CD1c-positive myeloid dendritic cell (primary cell): ENCODE measurements at regions not wholly inside any gene's neighbourhood (a gene's known extent, or its start where the extent isn't known, plus 50 kb on each side); places are given as distances from the start of the nearest gene placed in this dataset.
"Not testable (repeated sequence)": the region's sequence is repeated elsewhere in the genome, so short reads cannot be mapped to it uniquely, and the experiment has no call there.

ENCODE experiments used
- DNase-seq: peaks from one replicate; pipeline ENCODE4 v3.0.0-alpha.2; 2016; ENCODE audit errors: extremely low spot score

DNA sequence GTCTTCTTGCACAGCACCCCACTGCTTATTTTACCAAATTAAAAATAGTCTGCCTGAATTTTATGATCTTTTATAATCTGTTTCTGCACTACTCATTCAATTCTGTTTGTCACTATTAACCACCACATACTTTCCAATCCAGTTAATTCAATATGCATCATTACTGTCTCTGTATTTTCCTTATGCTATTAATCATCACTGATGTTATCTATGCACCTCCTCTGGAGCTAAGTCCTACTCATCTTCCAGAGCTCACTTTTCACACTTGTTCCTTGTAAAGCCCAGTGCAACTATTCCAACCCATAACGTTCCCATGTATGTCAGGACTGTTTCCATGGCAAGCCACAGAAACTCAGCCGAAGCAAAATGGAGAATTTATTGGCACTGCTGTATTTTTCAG is 713.6 kb downstream of the PLCL1 start:
- no peak for DNase-seq

- DNase-seq = not testable (repeated sequence)
These were observed 704.2 kb downstream of the PLCL1 start for GRCh38 chr2:198508610-198509009.

DNA sequence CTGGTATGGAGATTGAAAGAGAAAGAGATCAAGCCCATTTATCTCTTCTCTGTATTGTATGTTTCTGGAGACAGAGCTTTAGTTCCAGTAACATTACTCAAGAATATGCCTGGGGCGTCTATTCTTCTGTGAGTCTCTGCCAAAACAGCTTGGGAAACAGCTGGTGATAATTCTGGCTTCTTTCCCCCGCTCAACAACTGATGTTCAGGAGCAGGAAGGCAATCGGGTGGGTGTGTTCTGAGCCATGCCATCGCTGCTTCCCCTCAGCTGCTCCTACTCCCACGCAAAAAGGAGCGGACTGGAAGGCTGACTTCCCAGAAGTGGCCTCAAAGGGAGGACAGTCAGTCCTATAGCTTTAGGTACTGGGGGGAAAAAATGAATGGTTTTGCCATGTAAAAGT is 695.1 kb downstream of the PLCL1 start:
- no peak for DNase-seq

DNA sequence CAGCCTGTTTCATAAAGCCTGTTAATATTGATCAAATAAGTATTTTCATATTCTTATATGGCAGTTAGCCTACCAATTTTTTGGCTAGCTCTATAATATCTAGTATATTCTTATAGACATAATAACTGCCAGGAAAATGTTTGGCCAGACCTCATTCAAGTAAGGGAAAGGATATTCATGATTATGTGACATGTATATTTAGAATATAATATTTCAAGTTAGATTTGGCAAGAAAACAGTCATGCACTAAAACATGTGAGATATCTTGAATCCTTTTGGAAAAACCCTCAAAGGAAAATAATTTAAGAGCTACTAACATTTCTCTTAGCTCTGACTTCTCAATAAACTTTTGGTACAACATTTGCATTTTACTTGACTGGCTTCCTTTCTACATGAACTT is 694.1 kb downstream of the PLCL1 start:
- DNase-seq = no peak

DNA sequence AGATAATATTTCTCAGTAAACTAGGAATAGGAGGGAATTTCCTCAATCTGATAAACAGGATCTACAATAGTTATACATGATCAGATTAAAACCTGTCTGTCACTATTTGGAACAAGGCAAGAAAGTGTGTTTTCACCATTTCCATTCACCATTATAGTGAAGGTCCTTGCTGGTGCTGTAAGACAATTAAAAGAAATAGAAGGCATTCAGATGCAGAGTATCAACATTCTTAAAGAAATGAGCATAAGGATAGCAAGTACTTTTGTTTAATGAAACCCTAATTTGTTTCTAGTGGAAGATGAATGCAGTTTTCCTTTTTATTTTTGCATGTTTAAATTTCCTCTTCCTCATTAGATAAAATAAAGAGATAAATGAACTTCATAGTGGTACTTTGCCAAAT is 693.7 kb downstream of the PLCL1 start:
- DNase-seq = no peak

- DNase-seq = no peak
These were observed 690.5 kb downstream of the PLCL1 start for GRCh38 chr2:198494931-198495330.

- no peak for DNase-seq
These were observed 686.4 kb downstream of the PLCL1 start for GRCh38 chr2:198490748-198491147.

- no peak for DNase-seq
These were observed 684.6 kb downstream of the PLCL1 start for GRCh38 chr2:198488964-198489363.

- no peak for DNase-seq
These were observed 678.7 kb downstream of the PLCL1 start for GRCh38 chr2:198483051-198483450.

- DNase-seq = no peak
These were observed 674.7 kb downstream of the PLCL1 start for GRCh38 chr2:198479065-198479464.

DNA sequence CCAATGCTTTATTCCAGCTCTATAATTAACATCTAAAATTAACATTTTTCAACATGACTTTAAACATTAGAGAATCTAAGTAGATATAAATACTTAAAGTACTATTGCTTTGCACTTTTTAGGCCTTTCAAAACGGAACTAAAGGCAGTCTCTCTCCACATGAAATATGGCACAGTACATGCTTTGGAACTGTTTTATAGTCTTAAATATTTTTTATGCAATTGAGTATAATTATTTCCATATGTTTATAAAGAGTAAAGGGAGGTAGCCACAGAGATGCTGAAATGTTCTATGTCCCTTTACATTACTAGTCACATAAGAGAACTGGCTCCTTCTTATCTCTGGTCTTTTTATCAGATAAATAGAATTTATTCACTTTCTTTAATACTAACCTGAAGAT is 674.0 kb downstream of the PLCL1 start:
- DNase-seq = no peak

GRCh38 chr2:198476007-198476406 is 671.6 kb downstream of the PLCL1 start:
- no peak for DNase-seq

- DNase-seq = no peak
These were observed 666.9 kb downstream of the PLCL1 start for GRCh38 chr2:198471291-198471690.

DNA sequence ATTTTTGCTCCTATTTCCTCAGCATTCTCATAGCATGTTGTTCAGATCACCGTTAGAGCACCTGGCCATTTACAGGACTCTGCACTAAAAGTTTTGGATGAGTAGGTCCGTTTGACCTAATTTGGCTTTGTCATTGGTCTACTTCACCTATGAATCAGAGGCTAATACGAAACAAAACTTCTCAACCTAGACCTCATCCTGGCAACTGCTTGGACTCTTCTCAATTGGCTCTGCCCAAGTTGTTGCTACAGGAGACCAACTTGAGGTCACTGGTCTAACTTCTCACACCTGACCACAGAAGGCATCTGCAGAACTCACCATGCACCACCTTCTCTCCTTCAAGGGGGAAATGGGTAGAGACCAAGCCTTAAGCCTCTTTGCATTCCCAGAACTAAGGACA is 663.7 kb downstream of the PLCL1 start:
- DNase-seq = no peak

- no peak for DNase-seq
These were observed 661.6 kb downstream of the PLCL1 start for GRCh38 chr2:198465970-198466369.

- DNase-seq = no peak
These were observed 652.0 kb downstream of the PLCL1 start for GRCh38 chr2:198456418-198456817.

DNA sequence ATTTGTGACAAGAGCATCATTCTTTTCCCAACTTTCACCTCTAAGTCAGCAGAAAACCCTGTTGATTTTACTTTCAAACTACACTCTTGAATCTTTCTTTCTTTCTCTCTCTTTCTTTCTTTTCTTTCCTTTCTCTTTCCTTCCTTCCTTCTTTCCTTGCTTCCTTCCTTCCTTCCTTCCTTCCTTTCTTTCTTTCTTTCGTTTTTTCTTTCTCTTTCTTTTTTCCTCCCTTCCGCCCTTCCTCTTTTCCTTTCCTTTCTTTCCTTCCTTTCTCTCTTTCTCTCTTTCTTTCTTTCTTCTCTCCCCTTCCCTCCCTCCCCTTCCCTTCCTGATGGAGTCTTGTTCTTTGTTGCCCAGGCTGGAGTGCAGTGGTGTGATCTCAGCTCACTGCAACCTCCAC is 649.5 kb downstream of the PLCL1 start:
- no peak for DNase-seq

- DNase-seq = no peak
These were observed 647.9 kb downstream of the PLCL1 start for GRCh38 chr2:198452327-198452726.

GRCh38 chr2:198448789-198449188 is 644.4 kb downstream of the PLCL1 start:
- DNase-seq = no peak

- DNase-seq = no peak
These were observed 640.5 kb downstream of the PLCL1 start for GRCh38 chr2:198444800-198445287.

- no peak for DNase-seq
These were observed 637.5 kb downstream of the PLCL1 start for GRCh38 chr2:198441901-198442300.

- no peak for DNase-seq
These were observed 636.9 kb downstream of the PLCL1 start for GRCh38 chr2:198441246-198441645.

- DNase-seq = no peak
These were observed 636.4 kb downstream of the PLCL1 start for GRCh38 chr2:198440833-198441232.

- DNase-seq = no peak
These were observed 633.9 kb downstream of the PLCL1 start for GRCh38 chr2:198438331-198438730.

DNA sequence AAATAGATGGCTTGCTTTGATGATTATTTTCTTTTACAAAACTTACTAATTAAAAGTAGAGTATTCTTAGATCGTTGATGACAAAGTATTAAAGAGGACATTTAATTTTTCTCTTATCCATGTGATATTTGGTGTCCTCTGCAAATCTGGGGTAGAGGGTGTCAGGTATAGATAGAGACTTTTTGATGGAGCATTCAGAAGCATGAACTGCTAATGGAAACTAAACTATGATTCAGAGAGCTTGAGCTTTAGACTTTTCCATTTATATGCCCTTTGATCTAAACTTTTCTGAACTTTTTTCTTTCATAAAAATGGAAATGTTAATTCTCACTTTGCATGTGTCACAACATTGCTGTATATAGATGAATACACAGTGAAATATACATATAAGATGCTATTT is 619.7 kb downstream of the PLCL1 start:
- no peak for DNase-seq
